K562 (cell line): ENCODE measurements at regions not wholly inside any gene's neighbourhood (a gene's known extent, or its start where the extent isn't known, plus 50 kb on each side); places are given as distances from the start of the nearest gene placed in this dataset.

Experiments
- ATAC-seq: fragments of 200-7000 bp; cut with Tn5 transposase; 3 replicates; pipeline ENCODE4 v1.9.1; 2020; ENCODE audit warnings: moderate library complexity
- BruUV-seq: library from RNA; stranded (reverse); fragments of 400-500 nt; replicated peaks from 2 replicates; lab custom pipeline; 2021; lab: Mats Ljungman, UMichigan
- CTCF ChIA-PET: fragments of 300-600 bp; formaldehyde crosslinking; extraction: SDS; loops from one replicate; lab custom pipeline; 2021; ENCODE audit warnings: low intra/inter-chr PET ratio; lab: Yijun Ruan, JAX
- POLR2A ChIA-PET: fragments of 300-600, 350-650 bp; sonication (Branson Sonifier 250); formaldehyde crosslinking; extraction: SDS; loops from one replicate; lab custom pipeline; 2021; ENCODE audit warnings: antibody characterized with exemption, inconsistent platforms; lab: Yijun Ruan, JAX
- DNase-seq, 4 experiments: peaks; one replicate each; pipeline versions ENCODE4 v3.0.0 to v3.0.0-alpha.2; 2011 to 2018; ENCODE audit warnings: low spot score in 3 of 4, mixed read lengths in 3 of 4; ENCODE audit errors: extremely low read depth in 1 of 4
- FAIRE-seq: peaks from 2 replicates; lab custom pipeline; 2011; peaks lifted over from hg19 to GRCh38; lab: Jason Lieb, UNC
- H2AFZ ChIP-seq: 2 replicates; pipeline ENCODE4 v1.6.0; 2011; ENCODE audit warnings: low read depth, low read length, control low read depth, inconsistent platforms
- H3K27ac ChIP-seq: fragments of 200-600 bp; 3 replicates; pipeline ENCODE4 v1.8.0; 2011; ENCODE audit warnings: low read depth, mild to moderate bottlenecking, control low read depth, inconsistent platforms, low read length, moderate library complexity, mixed read lengths; ENCODE audit errors: extremely low read depth
- H3K27me3 ChIP-seq, 2 experiments: fragments of 300-600 bp in 1 of 2; 2 replicates in 1 of 2; 3 replicates in 1 of 2; pipeline versions ENCODE4 v1.6.0 to v1.8.0; 2011; ENCODE audit warnings: inconsistent platforms in 2 of 2, low read length in 2 of 2, mild to moderate bottlenecking in 1 of 2, mixed read lengths in 1 of 2, moderate library complexity in 1 of 2; ENCODE audit not compliant: control insufficient read depth in 2 of 2, insufficient read depth in 2 of 2
- H3K36me3 ChIP-seq: fragments of 300-600 bp; 3 replicates; pipeline ENCODE4 v1.8.0; 2011; ENCODE audit warnings: mild to moderate bottlenecking, low read length, inconsistent platforms; ENCODE audit not compliant: control insufficient read depth, insufficient read depth
- H3K4me1 ChIP-seq, 2 experiments: fragments of 200-600 bp in 1 of 2; replicated peaks in 1 of 2; 2 replicates in 1 of 2; 3 replicates in 1 of 2; pipeline versions ENCODE4 v1.5.1 to v1.8.0; 2011; ENCODE audit warnings: inconsistent platforms in 2 of 2, low read length in 2 of 2, mild to moderate bottlenecking in 1 of 2, mixed read lengths in 1 of 2, moderate library complexity in 1 of 2; ENCODE audit not compliant: control insufficient read depth in 2 of 2, insufficient read depth in 2 of 2
- H3K4me2 ChIP-seq: 2 replicates; pipeline ENCODE4 v1.6.1; 2011; ENCODE audit warnings: low read length, control low read depth, inconsistent platforms, mixed read lengths; ENCODE audit not compliant: insufficient read depth
- H3K4me3 ChIP-seq: fragments of 200-600 bp; sonication (generic), shearing (Covaris generic); 2 replicates; pipeline ENCODE4 v1.5.1; 2016; ENCODE audit warnings: control low read depth, inconsistent platforms
- H3K79me2 ChIP-seq: fragments of 200-600 bp; 3 replicates; pipeline ENCODE4 v1.8.0; 2011; ENCODE audit warnings: low read length, inconsistent platforms; ENCODE audit not compliant: control insufficient read depth, insufficient read depth
- H3K9ac ChIP-seq, 2 experiments: 2 replicates each; pipeline versions ENCODE4 v1.6.0 to v1.6.1; 2011; ENCODE audit warnings: low read depth in 2 of 2, low read length in 2 of 2, control low read depth in 1 of 2, inconsistent platforms in 1 of 2, mild to moderate bottlenecking in 1 of 2, mixed read lengths in 1 of 2; ENCODE audit not compliant: insufficient read depth in 1 of 2
- H3K9me1 ChIP-seq: one replicate; pipeline ENCODE4 v1.6.0; 2011; ENCODE audit warnings: inconsistent platforms, mild to moderate bottlenecking, low read length, moderate library complexity; ENCODE audit not compliant: control insufficient read depth, insufficient read depth
- H3K9me3 ChIP-seq: replicated peaks from 2 replicates; pipeline ENCODE4 v1.5.1; 2011; ENCODE audit warnings: low read depth, low read length, inconsistent platforms; ENCODE audit not compliant: control insufficient read depth, insufficient read depth
- H4K20me1 ChIP-seq: replicated peaks from 2 replicates; pipeline ENCODE4 v1.6.1; 2011; ENCODE audit warnings: low read length, inconsistent platforms, mixed read lengths; ENCODE audit not compliant: control insufficient read depth, insufficient read depth
- MAFF ChIP-seq: IDR thresholded peaks from 2 replicates; pipeline ENCODE4 v1.6.1; 2012; ENCODE audit warnings: low read length, improper control_type of control experiment
- NCOA2 ChIP-seq, 2 experiments: fragments of 450-650 bp; IDR thresholded peaks; 2 replicates each; pipeline ENCODE4 v1.6.1; 2018; ENCODE audit warnings: mild to moderate bottlenecking in 2 of 2, moderate library complexity in 1 of 2; ENCODE audit not compliant: partially characterized antibody in 2 of 2
- ZNF24 ChIP-seq: fragments of 450-650 bp; IDR thresholded peaks from 2 replicates; pipeline ENCODE4 v1.6.1; 2016
- ZNF282 ChIP-seq: sonication (generic); formaldehyde crosslinking; IDR thresholded peaks from 2 replicates; pipeline ENCODE4 v1.8.1; 2023; ENCODE audit warnings: missing genetic modification reagents
- WGBS: fragments of 100-300 bp; shearing (Covaris generic); methylation state at CpG from one replicate; pipeline ENCODE4 v1.1.6; 2016; ENCODE audit warnings: low coverage, mixed read lengths; ENCODE audit not compliant: insufficient coverage; ENCODE audit errors: missing lambda C conversion rate; 5-methylcytosine and 5-hydroxymethylcytosine counted together
- in situ Hi-C: fragments of 300-500 bp; cut with MboI; formaldehyde crosslinking; loops from 4 replicates; pipeline ENCODE4 v1.15.0; 2018; ENCODE audit warnings: inconsistent platforms, mixed read lengths
- intact Hi-C: fragments of 100-400 bp; cut with micrococcal nuclease; formaldehyde crosslinking; loops from 2 replicates; pipeline ENCODE4 v1.14.2; 2022

DNA sequence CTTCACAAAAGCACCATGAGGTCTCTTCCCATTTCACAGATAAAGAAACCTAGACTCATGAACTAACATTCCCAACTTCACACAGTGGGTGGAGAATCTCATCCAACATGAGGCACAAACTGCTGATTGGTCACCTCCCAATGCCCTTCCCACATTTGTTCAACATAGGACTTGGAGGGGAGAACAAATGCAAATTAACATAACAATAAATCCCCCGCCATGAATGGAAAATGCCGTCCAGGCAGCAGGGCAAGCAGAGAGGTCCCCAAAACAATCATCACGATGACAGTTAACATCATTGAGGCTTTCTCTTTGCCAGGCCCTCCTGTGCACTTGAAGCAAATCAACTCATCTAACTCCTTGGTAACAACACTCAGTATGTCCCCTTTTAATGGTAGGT lies 185.3 kb downstream of the TMEM132E start:
- peaks cover 3% of the 10 kb centered on the region in 2 experiments; a peak in 4 of 5 replicates for H3K27me3 ChIP-seq
- H3K9me1 ChIP-seq, result no peaks in the 10 kb centered on the region
- no peak overlapping the region for H3K27ac ChIP-seq
- H3K9ac ChIP-seq, result no peak overlapping the region
- DNase-seq (no peak), ATAC-seq (no peak), FAIRE-seq (no peak)
- in situ Hi-C loops (no loop called here), intact Hi-C loops (no loop called here)
- H3K4me1 ChIP-seq, result no peaks in the 10 kb centered on the region
- no peak overlapping the region for H2AFZ ChIP-seq
- H3K79me2 ChIP-seq, result no peaks in the 10 kb centered on the region
- H4K20me1 ChIP-seq, result no peaks in the 10 kb centered on the region
- H3K36me3 ChIP-seq, result no peaks in the 10 kb centered on the region
- BruUV-seq, result no TSS peak
- ChIA-PET POLR2A (interaction anchor here (0.7 kb wide), 1 partner anchor 83 kb away, joined by 3 read pairs; no protein-coding TSS in a partner anchor), CTCF (no interaction called here)
- TF ChIP-seq NCOA2 (IDR thresholded peaks at IDR 0.05; ENCODE audit: partially characterized antibody in 2 of 2) (no peak), MAFF (no peak)
- no peaks in the 10 kb centered on the region for H3K9me3 ChIP-seq
- H3K4me3 ChIP-seq, result no peak overlapping the region
- WGBS, result 0% methylated on average over 3 of the region's 3 CpGs
- no peak overlapping the region for H3K4me2 ChIP-seq

DNA sequence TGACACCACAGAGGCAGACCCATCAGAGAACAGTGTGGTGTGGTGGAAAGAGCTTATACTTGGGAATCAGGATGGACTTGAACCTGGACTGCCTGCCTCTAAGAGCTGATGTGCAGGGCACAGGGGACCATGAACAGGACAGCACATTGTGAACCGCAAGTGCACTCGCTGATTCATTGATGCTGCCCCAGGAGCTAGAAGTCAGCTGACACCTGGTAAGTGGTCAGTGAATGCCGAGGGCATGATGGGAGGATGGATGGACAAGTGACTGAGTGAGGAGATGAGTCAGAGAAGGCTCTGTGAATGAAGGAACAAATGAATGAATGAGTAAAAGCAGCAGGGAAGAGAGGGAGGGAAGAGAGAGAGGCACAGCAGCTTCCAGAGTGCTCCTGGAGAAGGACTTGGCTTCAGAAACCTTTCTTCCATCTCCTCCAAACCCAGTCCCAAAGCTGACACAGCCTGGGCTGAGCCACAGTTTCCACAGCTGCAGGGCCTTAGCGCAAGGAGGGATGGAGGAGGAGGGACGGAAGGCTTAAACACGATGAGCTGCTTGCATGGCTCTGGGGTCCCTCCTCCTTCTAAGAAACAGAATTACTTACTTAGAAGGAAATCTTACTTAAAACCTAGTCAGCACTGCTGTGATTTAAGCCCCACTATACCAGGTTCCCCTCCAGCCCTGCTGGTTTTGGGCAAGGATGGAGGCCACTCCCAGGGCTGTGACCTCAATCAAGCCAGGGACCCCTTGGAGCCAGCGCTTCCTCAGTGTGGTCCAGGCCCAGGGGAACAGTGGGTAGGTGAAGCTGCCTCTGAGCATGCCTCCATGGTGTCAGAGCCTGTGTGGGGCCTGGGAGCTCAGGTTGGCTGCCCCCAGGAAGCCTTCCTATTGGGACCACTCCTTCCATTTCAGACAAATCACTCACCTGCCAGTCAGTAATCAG lies 184.6 kb downstream of the TMEM132E start:
- no TSS peak for BruUV-seq
- intact Hi-C loops (no loop called here), in situ Hi-C loops (no loop called here)
- Histone ChIP-seq H3K9me1 (no peaks in the 10 kb centered on the region), H3K4me1 (no peaks in the 10 kb centered on the region), H4K20me1 (no peaks in the 10 kb centered on the region), H3K36me3 (no peaks in the 10 kb centered on the region), H3K4me3 (no peak overlapping the region), H3K9ac (no peak overlapping the region), H3K79me2 (no peaks in the 10 kb centered on the region), H3K27me3 (no peaks in the 10 kb centered on the region; a peak in 1 of 5 replicates), H3K27ac (no peak overlapping the region), H2AFZ (no peak overlapping the region), H3K9me3 (no peaks in the 10 kb centered on the region), H3K4me2 (no peak overlapping the region)
- WGBS, result under 1% methylated on average over 7 of the region's 7 CpGs
- ATAC-seq (no peak), FAIRE-seq (no peak), DNase-seq (no peak)
- POLR2A ChIA-PET, result no interaction called here
- no peak for TF ChIP-seq ZNF282 (CRISPR knock-in tag)
- 0 out of 2 replicates have a peak, but pooled peaks have one; percentile 23 for TF ChIP-seq ZNF24
- CTCF ChIA-PET, result no interaction called here
